ENCODE measurements at regions not wholly inside any gene's neighbourhood (a gene's known extent, or its start where the extent isn't known, plus 50 kb on each side); places are given as distances from the start of the nearest gene placed in this dataset.

GRCh38 chrX:107522901-107523300 is 73.4 kb downstream of the FRMPD3 start:
- WGBS, 2 experiments (ENCODE audit: extremely low coverage in 1 of 2, insufficient coverage in 1 of 2, insufficient read length in 1 of 2, insufficient replicate concordance in 2 of 2, low coverage in 1 of 2, low lambda C conversion rate in 2 of 2, missing lambda C conversion rate in 1 of 2) = 83% methylated on average over 2 of the region's 2 CpGs; no CpG with 5 or more reads in 1 of the 2 experiments
- no peak overlapping the region for H2BK12ac ChIP-seq (ENCODE audit: low read depth, low read length)
- H3K23ac ChIP-seq (ENCODE audit: insufficient read length) = no peak overlapping the region
- H4K91ac ChIP-seq (replicated peaks; ENCODE audit: insufficient read length, low read length) = no peak overlapping the region
- H2BK15ac ChIP-seq (ENCODE audit: low read length) = no peak overlapping the region
- H3K14ac ChIP-seq (ENCODE audit: insufficient read length) = no peak overlapping the region
- H3K4me1 ChIP-seq (replicated peaks in 1 of 4; ENCODE audit: control insufficient read depth in 3 of 4, insufficient read depth in 4 of 4, low read length in 3 of 4) = peaks cover 0 to 3% (median 0%) of the 10 kb centered on the region in 4 experiments; a peak in 1 of 7 replicates
- no peak overlapping the region for H3K56ac ChIP-seq (replicated peaks; ENCODE audit: insufficient read length, low read depth, low read length)
- H3K79me2 ChIP-seq (ENCODE audit: control insufficient read depth in 1 of 2, insufficient read depth in 2 of 2, low read length in 2 of 2) = no peaks in the 10 kb centered on the region
- no peaks in the 10 kb centered on the region for H3K79me1 ChIP-seq (ENCODE audit: low read depth, low read length)
- no peak overlapping the region for H3K4ac ChIP-seq (replicated peaks; ENCODE audit: insufficient read length, low read depth, low read length)
- no peak overlapping the region for H2BK120ac ChIP-seq (replicated peaks; ENCODE audit: low read depth, low read length)
- H4K20me1 ChIP-seq (replicated peaks in 1 of 2; ENCODE audit: control insufficient read depth in 1 of 2, insufficient read depth in 2 of 2, low read length in 2 of 2) = no peaks in the 10 kb centered on the region
- H3K9me3 ChIP-seq (ENCODE audit: insufficient read depth in 2 of 2, low read depth in 1 of 2, low read length in 1 of 2) = no peaks in the 10 kb centered on the region
- H3K18ac ChIP-seq (ENCODE audit: extremely low read depth, low read length) = no peak overlapping the region
- FAIRE-seq (no peak), DNase-seq (ENCODE audit: low read depth in 1 of 2, low spot score in 2 of 2) (no peak)
- no peaks in the 10 kb centered on the region for H3K27me3 ChIP-seq (replicated peaks in 1 of 4; ENCODE audit: control insufficient read depth in 3 of 4, extremely low read depth in 1 of 4, insufficient read depth in 3 of 4, low read length in 3 of 4)
- no peak overlapping the region for H3K27ac ChIP-seq (ENCODE audit: low read depth, low read length)
- no peak overlapping the region for H3K4me2 ChIP-seq (ENCODE audit: insufficient read depth in 1 of 2, low read depth in 2 of 2, low read length in 2 of 2)
- H4K8ac ChIP-seq (ENCODE audit: extremely low read depth, insufficient read depth, low read length) = no peak overlapping the region
- H2BK5ac ChIP-seq (ENCODE audit: low read depth, low read length) = no peak overlapping the region
- H3K23me2 ChIP-seq (ENCODE audit: low read depth, low read length) = no peaks in the 10 kb centered on the region; the same call in 1 of the 2 replicates
- no peak overlapping the region for H4K5ac ChIP-seq (ENCODE audit: insufficient read length, low read depth, low read length)
- H2BK20ac ChIP-seq (ENCODE audit: low read length) = no peak overlapping the region
- no peak overlapping the region for H2AFZ ChIP-seq (ENCODE audit: low read length)
- no peak overlapping the region for H3K4me3 ChIP-seq (ENCODE audit: extremely low read depth in 1 of 4, insufficient read depth in 2 of 4, low read depth in 3 of 4, low read length in 4 of 4)
- no peak overlapping the region for H2AK5ac ChIP-seq (ENCODE audit: low read depth, low read length)
- H3K9ac ChIP-seq (replicated peaks in 1 of 4; ENCODE audit: extremely low read depth in 1 of 4, low read depth in 3 of 4, low read length in 3 of 4) = no peak overlapping the region
- POLR2A ChIA-PET (ENCODE audit: partially characterized antibody) = no interaction called here
- no peaks in the 10 kb centered on the region for H3K36me3 ChIP-seq (ENCODE audit: control insufficient read depth in 2 of 4, insufficient read depth in 4 of 4, low read length in 3 of 4)
- CTCF ChIA-PET (ENCODE audit: partially characterized antibody) = interaction anchor here (0.8 to 1.0 kb wide), 2 partner anchors 16 to 71 kb away, joined by 3 read pairs; no protein-coding TSS in a partner anchor
- TF ChIP-seq, protein P1, sequence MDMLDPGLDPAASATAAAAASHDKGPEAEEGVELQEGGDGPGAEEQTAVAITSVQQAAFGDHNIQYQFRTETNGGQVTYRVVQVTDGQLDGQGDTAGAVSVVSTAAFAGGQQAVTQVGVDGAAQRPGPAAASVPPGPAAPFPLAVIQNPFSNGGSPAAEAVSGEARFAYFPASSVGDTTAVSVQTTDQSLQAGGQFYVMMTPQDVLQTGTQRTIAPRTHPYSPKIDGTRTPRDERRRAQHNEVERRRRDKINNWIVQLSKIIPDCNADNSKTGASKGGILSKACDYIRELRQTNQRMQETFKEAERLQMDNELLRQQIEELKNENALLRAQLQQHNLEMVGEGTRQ (IDR thresholded peaks at IDR 0.05; ENCODE audit: low read length) = no peak

Data from H1 (cell line).